C4-2B (cell line): ENCODE measurements at regions not wholly inside any gene's neighbourhood (a gene's known extent, or its start where the extent isn't known, plus 50 kb on each side); places are given as distances from the start of the nearest gene placed in this dataset.

Experiments used
- CTCF ChIP-seq: fragments of 450-650 bp; conservative IDR thresholded peaks from 2 replicates; pipeline ENCODE4 v1.5.1; 2017; ENCODE audit warnings: mild to moderate bottlenecking
- ZFX ChIP-seq: fragments of 450-650 bp; IDR thresholded peaks from 2 replicates; pipeline ENCODE4 v1.6.1; 2017

DNA sequence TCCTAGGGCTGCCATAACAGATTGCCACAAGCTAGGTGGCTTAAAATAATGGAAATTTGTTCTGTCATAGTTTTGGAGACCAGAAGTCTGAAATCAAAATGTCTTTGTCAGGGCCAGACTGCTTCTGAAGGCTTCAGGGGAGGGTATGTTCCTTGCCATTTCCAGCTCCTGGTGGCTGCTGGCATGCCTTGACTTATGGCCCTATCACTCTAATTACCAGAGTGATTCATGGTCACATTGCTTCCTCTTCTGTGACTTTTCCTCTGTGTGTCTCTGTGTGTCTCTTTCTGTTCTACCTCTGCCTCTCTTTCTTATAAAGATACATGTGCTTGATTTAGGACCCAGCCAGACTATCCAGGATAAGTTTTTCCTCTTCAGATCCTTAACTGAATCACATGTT lies 635.2 kb upstream of the IMPG1 start:
- TF ChIP-seq CTCF (no peak), ZFX (no peak)
